Astrocyte (in vitro differentiated cells and primary cell): ENCODE measurements at regions not wholly inside any gene's neighbourhood (a gene's known extent, or its start where the extent isn't known, plus 50 kb on each side); places are given as distances from the start of the nearest gene placed in this dataset.

Experiments used
- DNase-seq: peaks from one replicate; pipeline ENCODE4 v3.0.0-alpha.2; 2010; ENCODE audit warnings: low read depth
- FAIRE-seq: peaks from 2 replicates; lab custom pipeline; 2011; peaks lifted over from hg19 to GRCh38; lab: Jason Lieb, UNC
- H2AFZ ChIP-seq: 2 replicates; pipeline ENCODE4 v1.6.0; 2012; ENCODE audit warnings: low read depth, low read length, inconsistent platforms
- H3K27ac ChIP-seq: 2 replicates; pipeline ENCODE4 v1.5.1; 2011; ENCODE audit warnings: low read depth, low read length, inconsistent platforms
- H3K27me3 ChIP-seq: 2 replicates; pipeline ENCODE4 v1.6.0; 2011; ENCODE audit warnings: low read length, inconsistent platforms; ENCODE audit not compliant: insufficient read depth
- H3K36me3 ChIP-seq: 2 replicates; pipeline ENCODE4 v1.5.1; 2011; ENCODE audit warnings: low read length, inconsistent platforms; ENCODE audit not compliant: insufficient read depth
- H3K4me1 ChIP-seq: 2 replicates; pipeline ENCODE4 v1.5.1; 2011; ENCODE audit warnings: low read length, inconsistent platforms; ENCODE audit not compliant: insufficient read depth
- H3K4me2 ChIP-seq: 2 replicates; pipeline ENCODE4 v1.6.0; 2012; ENCODE audit warnings: low read length, inconsistent platforms
- H3K4me3 ChIP-seq: 2 replicates; pipeline ENCODE4 v1.5.1; 2011; ENCODE audit warnings: low read depth, mild to moderate bottlenecking, low read length, inconsistent platforms; ENCODE audit not compliant: insufficient read depth
- H3K79me2 ChIP-seq: 2 replicates; pipeline ENCODE4 v1.6.0; 2012; ENCODE audit warnings: mild to moderate bottlenecking, low read length, inconsistent platforms; ENCODE audit not compliant: insufficient read depth
- H3K9ac ChIP-seq: 2 replicates; pipeline ENCODE4 v1.6.0; 2012; ENCODE audit warnings: mild to moderate bottlenecking, low read length, inconsistent platforms
- H3K9me3 ChIP-seq: 2 replicates; pipeline ENCODE4 v1.5.1; 2012; ENCODE audit warnings: low read depth, mild to moderate bottlenecking, low read length, inconsistent platforms; ENCODE audit not compliant: insufficient read depth
- H4K20me1 ChIP-seq: 2 replicates; pipeline ENCODE4 v1.6.0; 2012; ENCODE audit warnings: low read length, inconsistent platforms; ENCODE audit not compliant: insufficient read depth
- H3K27ac Mint-ChIP-seq: one replicate; pipeline ENCODE4 v1.8.0; 2021; ENCODE audit warnings: mild to moderate bottlenecking, mixed read lengths; ENCODE audit not compliant: unreplicated experiment
- H3K27me3 Mint-ChIP-seq: one replicate; pipeline ENCODE4 v1.8.0; 2021; ENCODE audit warnings: low read depth, mixed read lengths; ENCODE audit not compliant: unreplicated experiment
- H3K36me3 Mint-ChIP-seq: one replicate; pipeline ENCODE4 v1.8.0; 2021; ENCODE audit warnings: low read depth, mixed read lengths; ENCODE audit not compliant: unreplicated experiment
- H3K4me1 Mint-ChIP-seq: one replicate; pipeline ENCODE4 v1.8.0; 2021; ENCODE audit warnings: low read depth, mixed read lengths; ENCODE audit not compliant: unreplicated experiment
- H3K4me3 Mint-ChIP-seq: one replicate; pipeline ENCODE4 v1.8.0; 2021; ENCODE audit warnings: mild to moderate bottlenecking, moderate library complexity, mixed read lengths; ENCODE audit not compliant: unreplicated experiment
- H3K9me3 Mint-ChIP-seq: one replicate; pipeline ENCODE4 v1.8.0; 2021; ENCODE audit warnings: mild to moderate bottlenecking, mixed read lengths; ENCODE audit not compliant: unreplicated experiment
- CTCF ChIP-seq: IDR thresholded peaks from 2 replicates; pipeline ENCODE4 v1.5.1; 2011; ENCODE audit warnings: low read depth, mild to moderate bottlenecking, inconsistent platforms, low read length, moderate library complexity; ENCODE audit not compliant: insufficient read depth
- EZH2 ChIP-seq: IDR thresholded peaks from 2 replicates; pipeline ENCODE4 v1.6.1; 2012; ENCODE audit warnings: mild to moderate bottlenecking, low read length, inconsistent platforms; ENCODE audit not compliant: insufficient read depth

DNA sequence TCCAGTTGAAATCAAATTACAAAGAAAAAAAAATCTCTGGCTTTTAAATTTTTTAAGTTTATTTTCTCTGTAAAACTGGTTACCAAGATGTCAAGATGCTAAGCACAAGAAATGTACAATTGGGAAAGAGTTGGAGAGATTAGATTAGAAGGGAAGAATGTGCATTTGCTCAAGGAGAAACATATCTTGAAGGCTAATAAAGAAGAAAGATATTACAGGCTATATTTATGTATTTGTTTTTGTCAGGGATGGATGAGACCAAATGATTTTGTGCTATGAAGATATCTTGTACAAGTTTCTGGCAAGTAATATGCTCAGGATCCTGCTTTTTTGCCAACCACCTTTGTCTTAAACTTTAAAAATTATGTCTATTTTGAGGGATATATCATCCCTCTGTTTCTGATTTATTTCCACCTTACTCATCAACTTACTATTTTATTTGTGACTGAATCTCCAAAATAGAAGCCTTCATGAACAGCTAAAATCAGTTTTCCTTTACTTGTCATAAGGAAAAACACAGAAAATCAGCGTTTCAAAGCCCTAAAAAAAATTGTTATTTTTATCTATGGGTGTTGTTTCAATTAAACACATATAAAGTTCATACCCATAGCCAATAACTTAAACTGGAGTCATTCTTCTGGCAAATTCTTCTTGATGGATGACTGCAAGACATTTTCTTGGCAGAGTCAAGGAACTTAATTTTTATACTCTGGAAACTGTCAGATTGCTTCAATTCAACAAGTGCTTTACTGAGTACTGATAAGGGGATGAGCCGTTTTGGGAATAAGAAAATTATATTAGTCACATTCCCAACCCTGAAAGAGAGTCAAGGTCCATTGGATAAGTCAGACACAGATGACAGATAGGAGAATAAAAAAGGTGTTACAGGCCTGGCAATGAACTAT, 141.8 kb downstream of the CTH start:
- H3K4me3 Mint-ChIP-seq, result no peak overlapping the region
- H3K79me2 ChIP-seq, result no peaks in the 10 kb centered on the region
- H3K36me3 Mint-ChIP-seq, result no peaks in the 10 kb centered on the region
- H3K4me3 ChIP-seq, result no peak overlapping the region
- H3K9me3 Mint-ChIP-seq, result no peaks in the 10 kb centered on the region
- no peak overlapping the region for H3K9ac ChIP-seq
- no peak overlapping the region for H3K27ac ChIP-seq
- H3K27ac Mint-ChIP-seq, result no peak overlapping the region
- H3K27me3 ChIP-seq, result no peaks in the 10 kb centered on the region
- no peaks in the 10 kb centered on the region for H3K9me3 ChIP-seq
- no peak for FAIRE-seq
- H3K4me2 ChIP-seq, result no peak overlapping the region
- H3K4me1 ChIP-seq, result no peaks in the 10 kb centered on the region
- H2AFZ ChIP-seq, result no peak overlapping the region
- H3K27me3 Mint-ChIP-seq, result peaks cover 3% of the 10 kb centered on the region
- no peak for DNase-seq
- TF ChIP-seq EZH2 (no peak), CTCF (no peak)
- H3K36me3 ChIP-seq, result no peaks in the 10 kb centered on the region
- no peaks in the 10 kb centered on the region for H4K20me1 ChIP-seq
- no peaks in the 10 kb centered on the region for H3K4me1 Mint-ChIP-seq

DNA sequence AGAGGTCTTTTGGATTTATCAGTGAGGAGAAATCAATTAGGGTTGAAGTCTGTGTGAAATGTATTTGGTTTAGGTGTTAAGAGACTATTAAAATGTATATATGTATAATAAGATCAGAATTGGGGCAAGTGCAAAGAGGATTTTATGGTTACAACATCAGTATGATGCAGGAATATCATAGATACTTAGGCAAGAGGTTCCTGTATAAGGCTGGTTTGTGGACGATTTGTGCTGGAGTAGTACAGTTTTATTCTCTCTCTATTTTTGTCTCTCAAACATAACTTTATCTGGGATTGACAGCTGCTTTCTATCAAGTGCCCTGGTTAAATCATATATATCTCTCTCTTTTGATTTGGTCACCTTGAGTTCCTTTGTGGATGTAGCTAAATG, 142.5 kb downstream of the CTH start:
- Histone ChIP-seq H3K27me3 (no peaks in the 10 kb centered on the region), H3K79me2 (no peaks in the 10 kb centered on the region), H3K4me1 (no peaks in the 10 kb centered on the region), H3K36me3 (no peaks in the 10 kb centered on the region), H3K27ac (no peak overlapping the region), H3K4me3 (no peak overlapping the region), H3K9ac (no peak overlapping the region), H3K9me3 (no peaks in the 10 kb centered on the region), H2AFZ (no peak overlapping the region), H3K4me2 (no peak overlapping the region), H4K20me1 (no peaks in the 10 kb centered on the region)
- Mint-ChIP-seq H3K27me3 (peaks cover 3% of the 10 kb centered on the region), H3K9me3 (no peaks in the 10 kb centered on the region), H3K27ac (no peak overlapping the region), H3K4me1 (no peaks in the 10 kb centered on the region), H3K36me3 (no peaks in the 10 kb centered on the region), H3K4me3 (no peak overlapping the region)
- DNase-seq (no peak), FAIRE-seq (no peak)
- TF ChIP-seq CTCF (no peak), EZH2 (no peak)

GRCh38 chr1:70554341-70554740, 143.3 kb downstream of the CTH start:
- no peak overlapping the region for H3K27ac ChIP-seq
- H3K36me3 ChIP-seq, result no peaks in the 10 kb centered on the region
- H4K20me1 ChIP-seq, result no peaks in the 10 kb centered on the region
- H3K4me3 ChIP-seq, result no peak overlapping the region
- Mint-ChIP-seq H3K27ac (no peak overlapping the region), H3K9me3 (no peaks in the 10 kb centered on the region), H3K4me1 (no peaks in the 10 kb centered on the region), H3K36me3 (no peaks in the 10 kb centered on the region), H3K27me3 (peaks cover 3% of the 10 kb centered on the region), H3K4me3 (no peak overlapping the region)
- TF ChIP-seq CTCF, result no peak
- TF ChIP-seq EZH2, result no peak
- no peaks in the 10 kb centered on the region for H3K9me3 ChIP-seq
- H3K79me2 ChIP-seq, result no peaks in the 10 kb centered on the region
- no peak for DNase-seq
- no peak for FAIRE-seq
- H2AFZ ChIP-seq, result no peak overlapping the region
- no peak overlapping the region for H3K9ac ChIP-seq
- H3K27me3 ChIP-seq, result no peaks in the 10 kb centered on the region
- H3K4me2 ChIP-seq, result no peak overlapping the region
- H3K4me1 ChIP-seq, result no peaks in the 10 kb centered on the region
